ENCODE measurements at regions not wholly inside any gene's neighbourhood (a gene's known extent, or its start where the extent isn't known, plus 50 kb on each side); places are given as distances from the start of the nearest gene placed in this dataset.

DNA sequence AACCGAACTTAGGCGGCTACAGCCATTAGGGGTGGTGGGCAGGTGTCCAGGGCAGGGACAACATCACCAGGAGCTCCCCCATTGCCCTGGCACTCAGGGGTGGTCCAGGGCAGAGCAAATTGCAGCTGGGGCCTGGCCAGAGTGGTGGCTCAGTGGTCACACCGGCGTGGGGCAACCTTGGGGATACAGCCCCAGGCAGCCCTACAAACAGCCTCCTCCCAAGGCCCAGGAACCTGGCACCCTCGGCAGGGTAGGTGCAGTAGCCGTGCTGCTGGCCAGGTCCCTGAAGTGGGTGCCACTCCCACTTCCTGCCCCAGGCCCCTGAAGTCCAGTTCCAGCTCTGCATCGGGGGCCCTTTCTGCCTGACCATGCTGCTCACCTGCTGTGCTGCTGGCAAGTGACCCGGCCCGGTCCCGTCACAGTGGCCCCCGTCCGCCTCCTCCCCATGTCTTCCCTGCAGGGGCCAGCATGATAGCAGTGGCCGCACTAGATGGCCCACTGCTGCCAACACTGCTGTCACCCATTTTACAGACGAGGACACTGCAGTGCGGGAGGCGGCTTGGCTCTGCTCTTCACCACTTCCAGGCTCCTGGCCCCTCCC lies 712.8 kb downstream of the MATN1 start:
- TF ChIP-seq, protein P1, sequence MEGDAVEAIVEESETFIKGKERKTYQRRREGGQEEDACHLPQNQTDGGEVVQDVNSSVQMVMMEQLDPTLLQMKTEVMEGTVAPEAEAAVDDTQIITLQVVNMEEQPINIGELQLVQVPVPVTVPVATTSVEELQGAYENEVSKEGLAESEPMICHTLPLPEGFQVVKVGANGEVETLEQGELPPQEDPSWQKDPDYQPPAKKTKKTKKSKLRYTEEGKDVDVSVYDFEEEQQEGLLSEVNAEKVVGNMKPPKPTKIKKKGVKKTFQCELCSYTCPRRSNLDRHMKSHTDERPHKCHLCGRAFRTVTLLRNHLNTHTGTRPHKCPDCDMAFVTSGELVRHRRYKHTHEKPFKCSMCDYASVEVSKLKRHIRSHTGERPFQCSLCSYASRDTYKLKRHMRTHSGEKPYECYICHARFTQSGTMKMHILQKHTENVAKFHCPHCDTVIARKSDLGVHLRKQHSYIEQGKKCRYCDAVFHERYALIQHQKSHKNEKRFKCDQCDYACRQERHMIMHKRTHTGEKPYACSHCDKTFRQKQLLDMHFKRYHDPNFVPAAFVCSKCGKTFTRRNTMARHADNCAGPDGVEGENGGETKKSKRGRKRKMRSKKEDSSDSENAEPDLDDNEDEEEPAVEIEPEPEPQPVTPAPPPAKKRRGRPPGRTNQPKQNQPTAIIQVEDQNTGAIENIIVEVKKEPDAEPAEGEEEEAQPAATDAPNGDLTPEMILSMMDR (IDR thresholded peaks at IDR 0.05 in 2 of 3, conservative IDR thresholded peaks at IDR 0.05 in 1 of 3; ENCODE audit: borderline replicate concordance in 1 of 3, insufficient read depth in 1 of 3, low read depth in 2 of 3, low read length in 2 of 3): no peak
- TF ChIP-seq SRF (IDR thresholded peaks at IDR 0.05; ENCODE audit: low read depth) (no peak), CEBPB (IDR thresholded peaks at IDR 0.05; ENCODE audit: low read depth) (no peak), POLR2AphosphoS5 (IDR thresholded peaks at IDR 0.05; ENCODE audit: low read depth, low read length) (no peak), POLR2A (IDR thresholded peaks at IDR 0.05; ENCODE audit: borderline replicate concordance, extremely low read depth, insufficient read depth, insufficient read length) (no peak), EZH2 (IDR thresholded peaks at IDR 0.05) (no peak), EGR1 (IDR thresholded peaks at IDR 0.05; ENCODE audit: low read depth) (no peak), EZH2phosphoT487 (IDR thresholded peaks at IDR 0.05; ENCODE audit: borderline replicate concordance) (no peak), RAD21 (IDR thresholded peaks at IDR 0.05; ENCODE audit: low read depth) (no peak)
- TF ChIP-seq, protein P2, sequence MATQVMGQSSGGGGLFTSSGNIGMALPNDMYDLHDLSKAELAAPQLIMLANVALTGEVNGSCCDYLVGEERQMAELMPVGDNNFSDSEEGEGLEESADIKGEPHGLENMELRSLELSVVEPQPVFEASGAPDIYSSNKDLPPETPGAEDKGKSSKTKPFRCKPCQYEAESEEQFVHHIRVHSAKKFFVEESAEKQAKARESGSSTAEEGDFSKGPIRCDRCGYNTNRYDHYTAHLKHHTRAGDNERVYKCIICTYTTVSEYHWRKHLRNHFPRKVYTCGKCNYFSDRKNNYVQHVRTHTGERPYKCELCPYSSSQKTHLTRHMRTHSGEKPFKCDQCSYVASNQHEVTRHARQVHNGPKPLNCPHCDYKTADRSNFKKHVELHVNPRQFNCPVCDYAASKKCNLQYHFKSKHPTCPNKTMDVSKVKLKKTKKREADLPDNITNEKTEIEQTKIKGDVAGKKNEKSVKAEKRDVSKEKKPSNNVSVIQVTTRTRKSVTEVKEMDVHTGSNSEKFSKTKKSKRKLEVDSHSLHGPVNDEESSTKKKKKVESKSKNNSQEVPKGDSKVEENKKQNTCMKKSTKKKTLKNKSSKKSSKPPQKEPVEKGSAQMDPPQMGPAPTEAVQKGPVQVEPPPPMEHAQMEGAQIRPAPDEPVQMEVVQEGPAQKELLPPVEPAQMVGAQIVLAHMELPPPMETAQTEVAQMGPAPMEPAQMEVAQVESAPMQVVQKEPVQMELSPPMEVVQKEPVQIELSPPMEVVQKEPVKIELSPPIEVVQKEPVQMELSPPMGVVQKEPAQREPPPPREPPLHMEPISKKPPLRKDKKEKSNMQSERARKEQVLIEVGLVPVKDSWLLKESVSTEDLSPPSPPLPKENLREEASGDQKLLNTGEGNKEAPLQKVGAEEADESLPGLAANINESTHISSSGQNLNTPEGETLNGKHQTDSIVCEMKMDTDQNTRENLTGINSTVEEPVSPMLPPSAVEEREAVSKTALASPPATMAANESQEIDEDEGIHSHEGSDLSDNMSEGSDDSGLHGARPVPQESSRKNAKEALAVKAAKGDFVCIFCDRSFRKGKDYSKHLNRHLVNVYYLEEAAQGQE (IDR thresholded peaks at IDR 0.05; ENCODE audit: low read depth): no peak

Measured in HCT116 (cell line).